Left lung (tissue), 4 donors: ENCODE measurements at regions not wholly inside any gene's neighbourhood (a gene's known extent, or its start where the extent isn't known, plus 50 kb on each side); places are given as distances from the start of the nearest gene placed in this dataset.

Experiments used
- ATAC-seq: fragments of 200-7000 bp; cut with Tn5 transposase; one replicate; pipeline ENCODE4 v1.9.1; 2020; ENCODE audit warnings: moderate library complexity
- DNase-seq, 4 donors: peaks; one replicate each; pipeline ENCODE4 v3.0.0-alpha.2; 2013 to 2020
- H3K27ac ChIP-seq, 2 donors: fragments of 200-600 bp; sonication (generic) in 1 of 2; one replicate each; pipeline versions ENCODE4 v1.5.0 to v1.8.0; 2020 to 2021
- H3K27me3 ChIP-seq, 2 donors: fragments of 200-600 bp; sonication (generic) in 1 of 2; one replicate each; pipeline versions ENCODE4 v1.5.0 to v1.8.0; 2020 to 2021
- H3K36me3 ChIP-seq, 2 donors: fragments of 200-600 bp; sonication (generic) in 1 of 2; one replicate each; pipeline versions ENCODE4 v1.5.0 to v1.8.0; 2020 to 2021
- H3K4me1 ChIP-seq, 2 donors: fragments of 200-600 bp; one replicate each; pipeline ENCODE4 v1.8.0; 2021
- H3K4me3 ChIP-seq, 2 donors: fragments of 200-600 bp; sonication (generic) in 1 of 2; one replicate each; pipeline versions ENCODE4 v1.5.0 to v1.8.0; 2020 to 2021; ENCODE audit warnings: mild to moderate bottlenecking in 1 of 2
- H3K9me3 ChIP-seq, 2 donors: fragments of 200-600 bp; sonication (generic) in 1 of 2; one replicate each; pipeline versions ENCODE4 v1.5.0 to v1.8.0; 2020 to 2021
- CTCF ChIP-seq, 2 donors: fragments of 200-600 bp; sonication (generic) in 1 of 2; IDR thresholded peaks; one replicate each; pipeline versions ENCODE4 v1.5.0 to v1.8.0; 2021; ENCODE audit warnings: antibody characterized with exemption in 2 of 2
- intact Hi-C, 2 donors: fragments of 100-400 bp; cut with DNase I; formaldehyde crosslinking; loops; one replicate each; pipeline versions ENCODE4 v1.11.2 to v1.14.2; 2022
- donor health status: DM: no; HTN: yes; CAD: no.
- donor health status: DM: no; HTN: no; CAD: no.

- DNase-seq: no peak
- intact Hi-C loops: no loop called here
- no peak overlapping the region for H3K4me3 ChIP-seq
- H3K36me3 ChIP-seq: no peaks in the 10 kb centered on the region
- H3K4me1 ChIP-seq: no peaks in the 10 kb centered on the region
- no peaks in the 10 kb centered on the region for H3K9me3 ChIP-seq
- no peaks in the 10 kb centered on the region for H3K27me3 ChIP-seq
- ATAC-seq: no peak
- H3K27ac ChIP-seq: no peak overlapping the region
- TF ChIP-seq CTCF (IDR thresholded peaks at IDR 0.05): no peak
These were observed 1617.6 kb upstream of the SLC10A2 start for GRCh38 chr13:104683789-104684188.

GRCh38 chr13:104678161-104678560, 1611.9 kb upstream of the SLC10A2 start:
- intact Hi-C loops: no loop called here
- no peak for DNase-seq

GRCh38 chr13:104671901-104672300, 1605.7 kb upstream of the SLC10A2 start:
- Histone ChIP-seq H3K36me3 (no peaks in the 10 kb centered on the region), H3K27me3 (no peaks in the 10 kb centered on the region), H3K9me3 (no peaks in the 10 kb centered on the region), H3K4me3 (no peak overlapping the region), H3K27ac (no peak overlapping the region), H3K4me1 (no peaks in the 10 kb centered on the region)
- ATAC-seq: no peak
- intact Hi-C loops: no loop called here
- TF ChIP-seq CTCF (IDR thresholded peaks at IDR 0.05): no peak
- DNase-seq: no peak

More at GRCh38 chr13:104678161-104678560, 1611.9 kb upstream of the SLC10A2 start:
- H3K9me3 ChIP-seq: no peaks in the 10 kb centered on the region
- TF ChIP-seq CTCF (IDR thresholded peaks at IDR 0.05): no peak
- no peaks in the 10 kb centered on the region for H3K36me3 ChIP-seq
- no peaks in the 10 kb centered on the region for H3K27me3 ChIP-seq
- no peaks in the 10 kb centered on the region for H3K4me1 ChIP-seq
- no peak overlapping the region for H3K27ac ChIP-seq
- no peak for ATAC-seq
- H3K4me3 ChIP-seq: no peak overlapping the region

- intact Hi-C loops: no loop called here
- no peak overlapping the region for H3K4me3 ChIP-seq
- ATAC-seq (no peak), DNase-seq (no peak)
- TF ChIP-seq CTCF (IDR thresholded peaks at IDR 0.05): no peak
- peaks cover 0 to 3% of the 10 kb centered on the region in 2 donors for H3K9me3 ChIP-seq
- no peaks in the 10 kb centered on the region for H3K36me3 ChIP-seq
- no peak overlapping the region for H3K27ac ChIP-seq
- H3K27me3 ChIP-seq: no peaks in the 10 kb centered on the region
- no peaks in the 10 kb centered on the region for H3K4me1 ChIP-seq
These were observed 1591.0 kb upstream of the SLC10A2 start for GRCh38 chr13:104657196-104657595.

- no peak overlapping the region for H3K4me3 ChIP-seq
- intact Hi-C loops: no loop called here
- no peaks in the 10 kb centered on the region for H3K36me3 ChIP-seq
- no peaks in the 10 kb centered on the region for H3K4me1 ChIP-seq
- DNase-seq: no peak
- no peak for ATAC-seq
- H3K9me3 ChIP-seq: peaks cover 0 to 3% of the 10 kb centered on the region in 2 donors
- no peak overlapping the region for H3K27ac ChIP-seq
- no peaks in the 10 kb centered on the region for H3K27me3 ChIP-seq
- no peak for TF ChIP-seq CTCF (IDR thresholded peaks at IDR 0.05)
These were observed 1584.2 kb upstream of the SLC10A2 start for GRCh38 chr13:104650431-104650830.
